ENCODE measurements at regions not wholly inside any gene's neighbourhood (a gene's known extent, or its start where the extent isn't known, plus 50 kb on each side); places are given as distances from the start of the nearest gene placed in this dataset.
"Not testable (repeated sequence)": the region's sequence is repeated elsewhere in the genome, so short reads cannot be mapped to it uniquely, and the experiment has no call there.

GRCh38 chrX:125248931-125249330 is 70.7 kb upstream of the TEX13C start:
- H3K27me3 ChIP-seq = no peaks in the 10 kb centered on the region
- H3K4me1 ChIP-seq = no peaks in the 10 kb centered on the region
- TF ChIP-seq CTCF (IDR thresholded peaks at IDR 0.05) (no peak), POLR2A (IDR thresholded peaks at IDR 0.05) (no peak), POLR2AphosphoS5 (IDR thresholded peaks at IDR 0.05) (no peak)
- no peak for DNase-seq (ENCODE audit: low spot score in 2 of 2)
- intact Hi-C loops (cut with DNase I; ENCODE audit: low total_unique reads) = no loop called here
- no peaks in the 10 kb centered on the region for H3K36me3 ChIP-seq
- no peaks in the 10 kb centered on the region for H3K9me3 ChIP-seq
- H3K4me3 ChIP-seq = no peak overlapping the region
- H3K27ac ChIP-seq = no peak overlapping the region

- H3K36me3 ChIP-seq; H3K4me3 ChIP-seq; DNase-seq (ENCODE audit: low spot score in 2 of 2); H3K9me3 ChIP-seq; H3K27ac ChIP-seq; intact Hi-C loops (cut with DNase I; ENCODE audit: low total_unique reads); H3K4me1 ChIP-seq; H3K27me3 ChIP-seq: not testable (repeated sequence)
Observed at GRCh38 chrX:125255759-125256158, 63.9 kb upstream of the TEX13C start.

- intact Hi-C loops (cut with DNase I; ENCODE audit: low total_unique reads) = no loop called here
Observed at GRCh38 chrX:125262836-125263235, 56.8 kb upstream of the TEX13C start.

GRCh38 chrX:125266153-125266660 is 53.5 kb upstream of the TEX13C start:
- Histone ChIP-seq H3K27me3 (peaks cover 0 to 3% of the 10 kb centered on the region in 2 donors), H3K4me3 (no peak overlapping the region), H3K36me3 (no peaks in the 10 kb centered on the region), H3K27ac (no peak overlapping the region), H3K9me3 (peaks cover 9 to 21% of the 10 kb centered on the region in 2 donors), H3K4me1 (no peaks in the 10 kb centered on the region)
- intact Hi-C loops (cut with DNase I; ENCODE audit: low total_unique reads) = no loop called here
- TF ChIP-seq POLR2A (IDR thresholded peaks at IDR 0.05) (no peak), CTCF (IDR thresholded peaks at IDR 0.05) (no peak), POLR2AphosphoS5 (IDR thresholded peaks at IDR 0.05) (no peak)
- no peak for DNase-seq (ENCODE audit: low spot score in 2 of 2)

More at GRCh38 chrX:125262836-125263235, 56.8 kb upstream of the TEX13C start:
- Histone ChIP-seq H3K27me3 (peaks cover 0 to 7% of the 10 kb centered on the region in 2 donors), H3K4me1 (no peaks in the 10 kb centered on the region), H3K27ac (no peak overlapping the region), H3K9me3 (peaks cover 9 to 21% of the 10 kb centered on the region in 2 donors), H3K4me3 (no peak overlapping the region), H3K36me3 (no peaks in the 10 kb centered on the region)
- TF ChIP-seq POLR2AphosphoS5 (IDR thresholded peaks at IDR 0.05) = no peak
- no peak for TF ChIP-seq CTCF (IDR thresholded peaks at IDR 0.05)
- TF ChIP-seq POLR2A (IDR thresholded peaks at IDR 0.05) = no peak
- DNase-seq (ENCODE audit: low spot score in 2 of 2) = no peak

All from breast epithelium (tissue), 4 donors.